ENCODE measurements at regions not wholly inside any gene's neighbourhood (a gene's known extent, or its start where the extent isn't known, plus 50 kb on each side); places are given as distances from the start of the nearest gene placed in this dataset.

DNA sequence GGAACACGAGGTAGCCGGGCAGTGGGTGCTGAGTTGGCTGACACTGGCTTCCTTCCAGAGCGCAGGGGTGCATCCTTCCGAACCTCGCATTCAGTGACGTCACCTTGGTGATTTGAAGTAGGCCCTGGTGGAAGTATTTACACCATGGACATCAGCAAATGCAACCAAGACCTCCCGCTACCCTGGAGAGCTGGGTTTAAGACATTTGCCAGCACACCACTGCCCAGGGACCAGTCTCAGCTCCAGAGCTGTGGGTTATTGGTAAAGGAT lies 106.4 kb upstream of the GPR26 start:
- no peaks in the 10 kb centered on the region for H3K9me3 Mint-ChIP-seq
- DNase-seq (ENCODE audit: low spot score) = no peak
- intact Hi-C loops (cut with micrococcal nuclease) = loop anchor here (1.0 to 5.0 kb wide), 3 partner anchors 426 to 912 kb away; no protein-coding TSS in a partner anchor
- no peaks in the 10 kb centered on the region for H3K4me1 Mint-ChIP-seq (ENCODE audit: low read depth)
- no peak overlapping the region for H3K4me3 Mint-ChIP-seq (ENCODE audit: low read depth)
- no peak overlapping the region for H3K27ac Mint-ChIP-seq
- H3K36me3 Mint-ChIP-seq (ENCODE audit: low read depth) = no peaks in the 10 kb centered on the region
- H3K27me3 Mint-ChIP-seq (ENCODE audit: low read depth) = peaks cover 1% of the 10 kb centered on the region

DNA sequence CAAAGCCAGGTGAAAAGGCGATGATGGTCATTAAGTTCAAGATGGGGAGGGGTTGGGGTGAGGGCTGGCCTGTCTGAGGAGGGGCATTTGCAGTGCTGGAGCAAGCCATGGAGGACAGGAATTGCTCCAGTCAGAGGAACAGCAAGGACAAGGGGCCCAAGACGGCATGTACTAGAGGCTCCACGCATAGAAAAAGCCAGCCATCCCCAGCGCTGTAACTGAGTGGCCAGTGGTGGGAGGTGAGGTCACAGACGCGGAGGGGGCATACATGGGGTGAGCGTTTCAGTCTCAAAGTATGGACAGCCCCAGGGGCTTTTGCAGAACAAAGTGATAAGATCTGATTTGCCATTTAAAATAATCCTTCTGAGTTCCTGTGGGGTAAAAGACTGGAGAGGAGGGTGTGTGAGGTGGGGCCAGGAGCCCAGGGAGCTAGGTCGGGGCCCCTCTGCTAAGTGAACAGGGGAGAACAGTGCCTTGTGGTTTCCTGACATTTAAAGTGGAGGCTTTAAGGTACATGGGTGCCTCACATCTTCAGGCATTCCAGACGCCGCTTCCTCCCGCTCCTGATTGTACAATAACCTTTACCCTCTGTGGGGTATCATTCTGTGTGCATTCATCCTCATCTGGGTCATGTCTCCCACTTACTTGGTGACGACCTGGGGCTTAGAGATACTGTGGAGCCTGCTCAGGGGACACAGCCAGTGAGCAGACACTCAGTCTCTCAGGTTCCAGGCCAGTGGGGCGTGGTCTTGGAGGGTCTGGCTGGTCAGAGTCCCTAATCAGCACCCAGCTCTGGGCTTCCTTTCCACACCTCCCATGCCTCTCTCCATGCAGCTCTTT lies 105.6 kb upstream of the GPR26 start:
- H3K4me1 Mint-ChIP-seq (ENCODE audit: low read depth) = no peaks in the 10 kb centered on the region
- intact Hi-C loops (cut with micrococcal nuclease) = no loop called here
- no peak overlapping the region for H3K4me3 Mint-ChIP-seq (ENCODE audit: low read depth)
- DNase-seq (ENCODE audit: low spot score) = no peak
- peaks cover 1% of the 10 kb centered on the region for H3K27me3 Mint-ChIP-seq (ENCODE audit: low read depth)
- H3K36me3 Mint-ChIP-seq (ENCODE audit: low read depth) = no peaks in the 10 kb centered on the region
- H3K27ac Mint-ChIP-seq = no peak overlapping the region
- H3K9me3 Mint-ChIP-seq = no peaks in the 10 kb centered on the region

DNA sequence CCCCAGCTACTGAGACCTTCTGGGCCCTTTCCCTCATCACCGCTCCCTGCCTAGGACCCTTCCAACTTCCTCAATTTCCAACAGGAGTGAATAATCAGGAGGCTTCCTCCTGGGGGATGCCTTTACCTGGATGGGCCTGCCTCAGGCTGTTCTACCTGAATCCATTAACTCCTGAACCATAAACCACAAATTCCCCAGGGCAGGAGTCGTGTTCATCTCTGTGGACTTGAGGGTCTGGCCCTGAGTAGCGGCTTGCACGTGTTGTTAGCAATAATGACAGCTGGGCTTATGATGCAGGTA lies 105.1 kb upstream of the GPR26 start:
- H3K27me3 Mint-ChIP-seq (ENCODE audit: low read depth) = peaks cover 1% of the 10 kb centered on the region
- no peak overlapping the region for H3K27ac Mint-ChIP-seq
- no peaks in the 10 kb centered on the region for H3K4me1 Mint-ChIP-seq (ENCODE audit: low read depth)
- intact Hi-C loops (cut with micrococcal nuclease) = no loop called here
- no peaks in the 10 kb centered on the region for H3K36me3 Mint-ChIP-seq (ENCODE audit: low read depth)
- H3K9me3 Mint-ChIP-seq = no peaks in the 10 kb centered on the region
- DNase-seq (ENCODE audit: low spot score) = no peak
- no peak overlapping the region for H3K4me3 Mint-ChIP-seq (ENCODE audit: low read depth)

DNA sequence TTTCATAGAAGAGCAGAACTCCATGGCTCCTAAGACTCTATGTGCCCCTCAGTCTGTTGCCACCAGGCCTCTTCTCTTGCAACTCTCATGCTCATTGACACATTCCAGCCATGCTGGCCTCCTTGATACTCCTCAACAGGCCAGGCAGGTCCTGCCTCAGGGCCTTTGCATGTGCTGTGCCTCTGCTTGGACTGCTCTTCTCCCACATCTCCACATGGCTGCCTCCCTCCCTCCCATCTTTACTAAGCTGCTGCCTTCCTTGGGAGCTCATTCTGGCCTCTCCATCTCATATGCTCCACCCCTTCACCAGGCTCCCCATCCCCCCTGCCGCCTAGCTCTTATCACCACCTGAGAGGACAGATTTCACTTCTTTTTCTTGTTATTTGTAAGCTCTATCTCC lies 103.8 kb upstream of the GPR26 start:
- H3K4me1 Mint-ChIP-seq (ENCODE audit: low read depth) = no peaks in the 10 kb centered on the region
- intact Hi-C loops (cut with micrococcal nuclease) = no loop called here
- H3K27me3 Mint-ChIP-seq (ENCODE audit: low read depth) = peaks cover 1% of the 10 kb centered on the region
- DNase-seq (ENCODE audit: low spot score) = no peak
- H3K9me3 Mint-ChIP-seq = no peaks in the 10 kb centered on the region
- H3K27ac Mint-ChIP-seq = no peak overlapping the region
- H3K4me3 Mint-ChIP-seq (ENCODE audit: low read depth) = no peak overlapping the region
- H3K36me3 Mint-ChIP-seq (ENCODE audit: low read depth) = no peaks in the 10 kb centered on the region

DNA sequence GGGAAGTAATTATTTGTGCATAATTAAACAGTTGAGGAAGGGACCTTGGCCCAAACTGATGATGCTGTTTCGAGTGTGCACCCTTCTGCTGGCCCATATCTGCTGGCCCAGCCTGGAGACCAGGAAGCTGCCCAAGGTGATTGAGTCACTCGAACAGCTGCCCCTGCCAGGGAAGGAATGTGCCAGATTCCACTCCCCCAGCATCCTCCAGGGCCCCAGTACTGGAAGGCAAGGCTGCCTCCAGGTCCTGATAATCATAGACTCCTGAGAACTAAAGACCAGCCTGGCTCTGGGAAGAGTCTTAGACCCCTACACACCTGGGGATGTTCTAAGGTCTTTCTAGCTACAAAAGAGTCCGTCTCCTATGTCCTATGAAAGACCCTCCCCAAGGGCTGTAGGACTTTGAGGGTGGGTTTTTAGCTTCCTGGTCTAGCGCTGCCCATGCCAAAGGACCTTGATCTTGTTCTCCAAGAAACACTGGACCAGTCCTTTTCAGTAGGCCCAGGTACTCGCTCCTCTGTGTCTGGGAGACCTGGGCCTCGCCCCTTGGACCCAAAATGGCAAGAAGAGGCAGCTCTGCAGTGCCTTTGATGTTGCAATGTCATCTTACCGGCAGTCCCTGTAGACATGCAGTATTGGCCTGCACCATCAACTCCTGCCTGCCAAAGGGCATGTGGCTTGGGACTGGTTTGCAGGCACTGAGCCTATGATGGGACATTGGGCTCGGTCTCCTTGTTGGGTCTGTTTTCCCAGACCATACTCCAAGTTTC lies 103.2 kb upstream of the GPR26 start:
- no peak for DNase-seq (ENCODE audit: low spot score)

DNA sequence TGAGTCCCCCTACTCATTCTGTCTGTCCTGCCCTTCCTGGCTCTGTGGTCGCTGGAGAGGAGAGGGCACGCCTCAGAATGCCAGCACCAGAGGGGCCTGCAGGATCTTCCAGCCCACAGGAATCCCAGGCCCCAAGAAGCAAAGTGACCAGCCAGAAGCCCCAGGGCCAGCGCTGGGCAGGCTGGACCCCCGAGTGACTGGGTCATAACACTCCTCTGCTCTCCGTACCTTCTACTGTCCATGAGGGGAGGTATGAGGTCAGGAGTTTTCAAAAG lies 102.6 kb upstream of the GPR26 start:
- peaks cover 1% of the 10 kb centered on the region for H3K27me3 Mint-ChIP-seq (ENCODE audit: low read depth)
- no peaks in the 10 kb centered on the region for H3K4me1 Mint-ChIP-seq (ENCODE audit: low read depth)
- H3K36me3 Mint-ChIP-seq (ENCODE audit: low read depth) = no peaks in the 10 kb centered on the region
- H3K4me3 Mint-ChIP-seq (ENCODE audit: low read depth) = no peak overlapping the region
- intact Hi-C loops (cut with micrococcal nuclease) = no loop called here
- no peak overlapping the region for H3K27ac Mint-ChIP-seq
- no peaks in the 10 kb centered on the region for H3K9me3 Mint-ChIP-seq
- DNase-seq (ENCODE audit: low spot score) = no peak

More for the DNA sequence above, 103.2 kb upstream of the GPR26 start:
- Mint-ChIP-seq H3K9me3 (no peaks in the 10 kb centered on the region), H3K4me3 (ENCODE audit: low read depth) (no peak overlapping the region), H3K4me1 (ENCODE audit: low read depth) (no peaks in the 10 kb centered on the region), H3K27ac (no peak overlapping the region), H3K27me3 (ENCODE audit: low read depth) (peaks cover 1% of the 10 kb centered on the region), H3K36me3 (ENCODE audit: low read depth) (no peaks in the 10 kb centered on the region)
- intact Hi-C loops (cut with micrococcal nuclease) = no loop called here

DNA sequence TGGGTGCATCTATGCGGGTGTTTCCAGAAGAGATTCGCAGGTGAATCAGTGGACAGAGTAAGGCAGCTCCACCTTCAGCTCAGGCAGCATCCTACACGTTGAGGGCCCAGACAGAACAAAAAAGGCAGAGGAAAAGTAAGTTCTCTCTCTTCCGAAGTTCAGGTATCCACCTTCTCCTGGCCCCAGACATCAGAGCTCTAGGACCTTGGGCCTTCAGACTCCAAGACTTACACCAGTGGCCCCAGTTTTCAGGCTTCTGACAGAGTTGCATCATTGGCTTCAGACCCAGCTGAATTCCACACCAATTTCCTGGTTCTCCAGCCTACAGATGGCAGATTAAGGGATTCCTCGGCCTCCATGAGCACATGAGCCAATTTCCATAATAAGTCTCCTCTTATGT lies 102.2 kb upstream of the GPR26 start:
- H3K27me3 Mint-ChIP-seq (ENCODE audit: low read depth) = peaks cover 1% of the 10 kb centered on the region
- H3K4me3 Mint-ChIP-seq (ENCODE audit: low read depth) = no peak overlapping the region
- no peaks in the 10 kb centered on the region for H3K36me3 Mint-ChIP-seq (ENCODE audit: low read depth)
- no peak overlapping the region for H3K27ac Mint-ChIP-seq
- H3K4me1 Mint-ChIP-seq (ENCODE audit: low read depth) = no peaks in the 10 kb centered on the region
- DNase-seq (ENCODE audit: low spot score) = no peak
- intact Hi-C loops (cut with micrococcal nuclease) = no loop called here
- no peaks in the 10 kb centered on the region for H3K9me3 Mint-ChIP-seq

DNA sequence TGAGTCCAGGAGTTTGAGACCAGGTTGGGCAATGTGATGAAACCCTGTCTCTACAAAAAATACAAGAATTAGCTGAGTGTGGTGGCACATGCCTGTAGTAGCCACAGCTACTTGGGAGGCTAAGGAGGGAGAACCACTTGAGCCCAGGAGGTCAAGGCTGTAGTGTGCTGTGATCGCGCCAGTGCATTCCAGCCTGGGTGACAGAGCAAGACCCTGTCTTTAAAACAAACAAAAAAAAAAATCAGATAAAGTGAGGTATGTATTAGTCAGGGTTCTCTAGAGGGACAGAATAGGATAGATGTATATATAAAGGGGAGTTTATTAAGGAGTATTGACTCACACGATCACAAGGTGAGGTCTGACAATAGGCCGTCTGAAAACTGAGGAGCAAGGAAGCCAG lies 101.5 kb upstream of the GPR26 start:
- DNase-seq (ENCODE audit: low spot score) = no peak
- Mint-ChIP-seq H3K36me3 (ENCODE audit: low read depth) (no peaks in the 10 kb centered on the region), H3K9me3 (no peaks in the 10 kb centered on the region), H3K4me3 (ENCODE audit: low read depth) (no peak overlapping the region), H3K27ac (no peak overlapping the region), H3K4me1 (ENCODE audit: low read depth) (no peaks in the 10 kb centered on the region), H3K27me3 (ENCODE audit: low read depth) (no peaks in the 10 kb centered on the region)
- intact Hi-C loops (cut with micrococcal nuclease) = no loop called here

DNA sequence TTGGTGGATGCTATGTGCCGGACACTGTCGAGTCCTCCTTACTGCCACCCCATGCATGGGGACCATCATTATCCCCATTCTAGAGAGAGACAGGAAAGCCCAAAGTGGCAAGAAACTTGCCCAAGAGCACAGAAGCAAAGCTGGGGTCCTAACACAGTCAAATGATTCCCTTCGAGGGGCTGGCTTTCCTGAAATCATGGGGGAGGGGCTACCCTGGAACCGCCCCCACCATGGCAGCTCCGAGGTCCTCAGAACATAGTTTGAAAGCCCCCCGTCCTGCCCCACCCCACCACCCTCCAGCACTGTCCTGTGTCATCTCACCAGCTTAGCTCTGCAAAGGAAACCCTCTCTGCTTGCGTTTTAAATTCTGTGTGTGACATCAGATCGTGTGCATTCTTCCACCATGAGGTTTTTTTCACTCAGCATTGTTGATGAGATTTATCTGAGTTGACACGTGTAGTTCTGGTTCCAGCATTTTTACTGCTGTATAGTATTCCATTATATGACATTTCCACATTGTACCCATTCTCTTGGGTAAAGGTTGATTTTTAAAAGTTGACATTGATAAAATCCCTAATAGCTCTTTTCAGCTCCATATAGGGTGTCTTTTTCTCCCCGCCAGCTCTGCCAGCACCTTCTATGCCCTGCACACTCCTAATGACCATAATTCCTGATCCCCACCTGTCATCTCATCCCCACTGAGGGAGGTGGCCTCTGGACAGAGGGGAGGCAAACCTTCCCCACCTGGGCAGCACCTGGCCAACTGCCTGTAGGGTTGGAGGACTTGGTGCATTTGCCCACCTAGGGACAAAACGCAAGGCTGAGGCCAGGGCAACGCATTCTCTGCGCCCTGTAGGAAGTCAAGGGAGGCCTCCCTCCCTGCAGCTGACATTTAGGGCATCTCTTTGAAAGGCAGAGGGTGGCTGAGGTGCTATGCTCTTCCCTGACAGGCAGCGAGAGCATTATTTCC lies 100.2 kb upstream of the GPR26 start:
- intact Hi-C loops (cut with micrococcal nuclease) = no loop called here
- H3K27ac Mint-ChIP-seq = no peak overlapping the region
- no peaks in the 10 kb centered on the region for H3K36me3 Mint-ChIP-seq (ENCODE audit: low read depth)
- no peak overlapping the region for H3K4me3 Mint-ChIP-seq (ENCODE audit: low read depth)
- no peaks in the 10 kb centered on the region for H3K9me3 Mint-ChIP-seq
- no peaks in the 10 kb centered on the region for H3K27me3 Mint-ChIP-seq (ENCODE audit: low read depth)
- no peak for DNase-seq (ENCODE audit: low spot score)
- H3K4me1 Mint-ChIP-seq (ENCODE audit: low read depth) = no peaks in the 10 kb centered on the region

DNA sequence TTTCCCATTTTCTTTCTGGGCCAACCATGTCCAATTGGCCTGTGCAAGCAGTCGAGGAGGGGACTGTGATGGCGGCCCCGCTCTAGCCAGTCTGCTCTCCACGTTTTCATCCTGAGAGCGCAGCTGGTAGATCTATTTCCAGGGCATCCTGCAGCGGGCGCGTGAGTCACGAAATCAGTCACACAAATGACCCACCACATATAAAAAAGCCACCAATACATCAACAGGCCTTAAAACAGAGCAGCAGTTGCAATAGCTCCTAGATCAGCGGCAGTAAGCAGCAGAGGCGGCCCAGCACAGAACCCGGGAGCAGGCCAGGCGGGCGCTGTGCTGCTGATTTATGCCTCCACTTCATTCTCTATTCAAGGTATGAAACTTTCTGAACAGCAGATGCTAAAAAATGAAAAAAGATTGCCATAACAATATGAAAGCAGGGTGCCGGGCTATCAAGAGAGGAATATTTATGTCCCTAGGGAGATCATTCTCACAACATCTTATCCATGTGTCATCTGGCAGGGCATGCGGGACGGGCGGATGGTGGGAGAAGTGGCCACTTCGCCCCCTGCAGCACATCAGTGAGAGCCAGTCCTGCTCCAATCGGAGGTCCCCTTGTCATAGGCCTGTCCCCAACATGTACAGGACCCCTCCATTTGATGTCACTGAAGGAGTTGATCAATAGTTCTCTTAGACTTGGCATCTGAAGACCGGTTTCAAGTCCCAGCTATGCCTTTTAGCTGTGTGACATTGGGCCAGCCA lies 98.0 kb upstream of the GPR26 start:
- intact Hi-C loops (cut with micrococcal nuclease) = no loop called here
- Mint-ChIP-seq H3K9me3 (no peaks in the 10 kb centered on the region), H3K36me3 (ENCODE audit: low read depth) (no peaks in the 10 kb centered on the region), H3K4me1 (ENCODE audit: low read depth) (no peaks in the 10 kb centered on the region), H3K27me3 (ENCODE audit: low read depth) (peaks cover 2% of the 10 kb centered on the region), H3K4me3 (ENCODE audit: low read depth) (no peak overlapping the region), H3K27ac (no peak overlapping the region)
- DNase-seq (ENCODE audit: low spot score) = no peak

DNA sequence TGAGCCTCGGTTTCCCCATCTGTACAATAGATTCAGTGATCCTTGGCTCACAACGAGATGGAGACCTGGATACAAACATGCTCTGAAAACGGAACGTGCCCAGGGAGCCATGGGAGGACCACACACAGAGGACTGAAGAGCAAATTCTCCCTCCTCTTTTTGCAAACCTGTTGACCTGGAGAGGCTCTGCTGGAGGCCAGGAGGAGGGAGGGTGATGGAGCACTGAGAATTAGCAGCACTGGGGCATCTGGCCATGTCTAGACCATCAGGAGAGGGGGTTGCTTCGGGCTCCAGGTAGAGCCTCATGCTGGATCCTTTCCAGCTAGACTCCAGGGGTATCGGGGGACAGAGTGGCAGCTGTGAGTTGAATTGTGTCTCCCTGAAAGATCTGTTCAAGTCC lies 97.4 kb upstream of the GPR26 start:
- no peaks in the 10 kb centered on the region for H3K36me3 Mint-ChIP-seq (ENCODE audit: low read depth)
- peaks cover 2% of the 10 kb centered on the region for H3K27me3 Mint-ChIP-seq (ENCODE audit: low read depth)
- DNase-seq (ENCODE audit: low spot score) = no peak
- H3K4me1 Mint-ChIP-seq (ENCODE audit: low read depth) = no peaks in the 10 kb centered on the region
- H3K9me3 Mint-ChIP-seq = no peaks in the 10 kb centered on the region
- H3K27ac Mint-ChIP-seq = no peak overlapping the region
- no peak overlapping the region for H3K4me3 Mint-ChIP-seq (ENCODE audit: low read depth)
- intact Hi-C loops (cut with micrococcal nuclease) = no loop called here

DNA sequence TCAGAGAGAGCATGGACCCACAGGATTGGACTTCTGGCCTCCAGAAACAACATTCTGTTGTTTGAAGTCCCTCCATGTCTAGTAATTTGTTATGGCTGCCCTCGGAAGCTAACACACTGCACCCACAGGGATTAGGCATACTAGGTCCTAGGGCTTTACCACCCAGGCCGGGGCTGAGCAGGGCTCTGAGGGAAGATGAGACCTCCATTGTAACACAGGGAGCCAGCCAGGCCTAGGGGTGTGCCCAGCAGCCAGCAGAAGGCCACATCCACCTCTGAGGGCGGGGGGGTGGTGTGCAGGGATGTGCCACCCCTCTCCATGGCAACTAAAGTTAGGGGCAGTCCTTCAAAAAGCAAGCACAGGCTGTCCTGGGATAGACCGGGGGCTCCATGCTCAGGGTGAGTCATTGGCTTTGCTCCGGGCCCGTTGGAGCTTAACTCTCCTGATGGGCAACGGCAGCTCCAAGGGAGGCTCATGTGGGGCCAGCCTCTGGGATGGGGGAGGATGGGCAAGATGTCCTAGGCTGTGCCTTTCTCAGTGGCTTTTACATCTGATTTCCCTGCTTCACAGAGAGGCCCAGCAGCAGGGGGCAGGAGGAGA lies 96.6 kb upstream of the GPR26 start:
- intact Hi-C loops (cut with micrococcal nuclease) = no loop called here

More for the DNA sequence above, 96.6 kb upstream of the GPR26 start:
- Mint-ChIP-seq H3K27ac (no peak overlapping the region), H3K36me3 (ENCODE audit: low read depth) (no peaks in the 10 kb centered on the region), H3K4me3 (ENCODE audit: low read depth) (no peak overlapping the region), H3K9me3 (no peaks in the 10 kb centered on the region), H3K4me1 (ENCODE audit: low read depth) (no peaks in the 10 kb centered on the region), H3K27me3 (ENCODE audit: low read depth) (peaks cover 2% of the 10 kb centered on the region)
- no peak for DNase-seq (ENCODE audit: low spot score)

Data from activated T-helper 2 cell treated with anti-CD3 and anti-CD28 coated beads, Interferon-gamma antibody, Interleukin-2, Interleukin-4, amounts not matched to agents 10 μg/mL and 5 μg/mL and 100 μg/mL, durations not matched to agents 14 hours and 24 hours and 36 hours (primary cell).